KMS-11 (cell line): ENCODE measurements at regions not wholly inside any gene's neighbourhood (a gene's known extent, or its start where the extent isn't known, plus 50 kb on each side); places are given as distances from the start of the nearest gene placed in this dataset.

ENCODE experiments used
- H2AFZ ChIP-seq: fragments of 200-600 bp; sonication (generic); 2 replicates; pipeline ENCODE4 v1.6.1; 2016; ENCODE audit warnings: antibody characterized with exemption, mixed run types, low read depth
- H3K27ac ChIP-seq: fragments of 200-600 bp; sonication (generic); 2 replicates; pipeline ENCODE4 v1.6.1; 2016; ENCODE audit warnings: mild to moderate bottlenecking, mixed run types
- H3K27me3 ChIP-seq: fragments of 200-600 bp; sonication (generic); 2 replicates; pipeline ENCODE4 v1.6.1; 2017; ENCODE audit warnings: mild to moderate bottlenecking, low read depth, mixed run types, moderate library complexity; ENCODE audit not compliant: insufficient read depth
- H3K36me3 ChIP-seq: fragments of 200-600 bp; sonication (generic); 2 replicates; pipeline ENCODE4 v1.6.1; 2017; ENCODE audit warnings: mild to moderate bottlenecking, mixed run types; ENCODE audit not compliant: insufficient read depth
- H3K4me1 ChIP-seq: fragments of 200-600 bp; sonication (generic); 2 replicates; pipeline ENCODE4 v1.6.1; 2016; ENCODE audit warnings: mild to moderate bottlenecking, low read depth, mixed run types; ENCODE audit not compliant: poor library complexity, severe bottlenecking
- H3K4me2 ChIP-seq: fragments of 200-600 bp; sonication (generic); 2 replicates; pipeline ENCODE4 v1.7.0; 2016; ENCODE audit warnings: mild to moderate bottlenecking, mixed run types
- H3K4me3 ChIP-seq: fragments of 200-600 bp; sonication (generic); IDR thresholded peaks from 2 replicates; pipeline ENCODE4 v1.6.1; 2017; ENCODE audit warnings: low read depth, low read length, mixed read lengths; ENCODE audit not compliant: insufficient read depth
- H3K79me2 ChIP-seq: fragments of 200-600 bp; sonication (generic); 2 replicates; pipeline ENCODE4 v1.6.1; 2016; ENCODE audit warnings: low read depth, mixed run types; ENCODE audit not compliant: insufficient read depth
- H3K9ac ChIP-seq: fragments of 200-600 bp; sonication (generic); 2 replicates; pipeline ENCODE4 v1.6.1; 2016; ENCODE audit warnings: mild to moderate bottlenecking, mixed run types
- H4K20me1 ChIP-seq: fragments of 200-600 bp; sonication (generic); 2 replicates; pipeline ENCODE4 v1.6.1; 2016; ENCODE audit warnings: mild to moderate bottlenecking, mixed run types; ENCODE audit not compliant: insufficient read depth
- CTCF ChIP-seq: fragments of 200-600 bp; sonication (generic); conservative IDR thresholded peaks from 2 replicates; pipeline ENCODE4 v1.6.1; 2017; ENCODE audit warnings: low read depth, mild to moderate bottlenecking, antibody characterized with exemption, low read length, moderate library complexity, mixed read lengths

GRCh38 chr18:46379323-46379950, 275.3 kb downstream of the HAUS1 start:
- H2AFZ ChIP-seq: no peak overlapping the region
- no peak overlapping the region for H3K9ac ChIP-seq
- no peak overlapping the region for H3K27ac ChIP-seq
- H3K27me3 ChIP-seq: no peaks in the 10 kb centered on the region
- H3K4me1 ChIP-seq: no peaks in the 10 kb centered on the region
- H4K20me1 ChIP-seq: no peaks in the 10 kb centered on the region
- no peak overlapping the region for H3K4me2 ChIP-seq
- TF ChIP-seq CTCF: no peak
- no peaks in the 10 kb centered on the region for H3K36me3 ChIP-seq
- H3K79me2 ChIP-seq: no peaks in the 10 kb centered on the region
- H3K4me3 ChIP-seq: no peak overlapping the region

- Histone ChIP-seq H3K4me2 (no peak overlapping the region), H3K9ac (no peak overlapping the region), H3K4me1 (no peaks in the 10 kb centered on the region), H4K20me1 (no peaks in the 10 kb centered on the region), H3K27ac (no peak overlapping the region), H3K4me3 (no peak overlapping the region), H3K79me2 (no peaks in the 10 kb centered on the region), H3K36me3 (no peaks in the 10 kb centered on the region), H3K27me3 (no peaks in the 10 kb centered on the region; the same call in 1 of the 2 replicates), H2AFZ (no peak overlapping the region)
- no peak for TF ChIP-seq CTCF
These were observed 271.9 kb downstream of the LOXHD1 start for GRCh38 chr18:46385124-46385523.

GRCh38 chr18:46386788-46387187, 270.2 kb downstream of the LOXHD1 start:
- no peaks in the 10 kb centered on the region for H3K79me2 ChIP-seq
- H4K20me1 ChIP-seq: no peaks in the 10 kb centered on the region
- H3K27ac ChIP-seq: no peak overlapping the region
- TF ChIP-seq CTCF: no peak
- H3K4me2 ChIP-seq: no peak overlapping the region
- H3K4me1 ChIP-seq: no peaks in the 10 kb centered on the region
- no peaks in the 10 kb centered on the region for H3K36me3 ChIP-seq
- no peak overlapping the region for H3K9ac ChIP-seq
- no peaks in the 10 kb centered on the region; the same call in 1 of the 2 replicates for H3K27me3 ChIP-seq
- H3K4me3 ChIP-seq: no peak overlapping the region
- H2AFZ ChIP-seq: no peak overlapping the region

GRCh38 chr18:46387441-46388131, 269.4 kb downstream of the LOXHD1 start:
- Histone ChIP-seq H3K27me3 (no peaks in the 10 kb centered on the region; the same call in 1 of the 2 replicates), H3K4me1 (no peaks in the 10 kb centered on the region), H3K79me2 (no peaks in the 10 kb centered on the region), H3K27ac (no peak overlapping the region), H3K36me3 (no peaks in the 10 kb centered on the region), H3K4me3 (no peak overlapping the region), H4K20me1 (no peaks in the 10 kb centered on the region), H2AFZ (no peak overlapping the region), H3K9ac (no peak overlapping the region), H3K4me2 (no peak overlapping the region)
- no peak for TF ChIP-seq CTCF
